B cell (primary cell): ENCODE measurements at regions not wholly inside any gene's neighbourhood (a gene's known extent, or its start where the extent isn't known, plus 50 kb on each side); places are given as distances from the start of the nearest gene placed in this dataset.

Experiments used
- CTCF ChIP-seq: fragments of 200-600 bp; IDR thresholded peaks from one replicate; pipeline ENCODE4 v1.8.0; 2022; ENCODE audit warnings: antibody characterized with exemption, mild to moderate bottlenecking
- EZH2 ChIP-seq: IDR thresholded peaks from 2 replicates; pipeline ENCODE4 v1.6.1; 2012; ENCODE audit warnings: borderline replicate concordance, low read depth, mild to moderate bottlenecking, moderate library complexity, low read length; ENCODE audit not compliant: insufficient read depth, poor library complexity, severe bottlenecking

GRCh38 chr6:15783484-15783883, 120.7 kb upstream of the DTNBP1 start:
- TF ChIP-seq CTCF, result no peak
- TF ChIP-seq EZH2, result no peak
